ENCODE measurements at regions not wholly inside any gene's neighbourhood (a gene's known extent, or its start where the extent isn't known, plus 50 kb on each side); places are given as distances from the start of the nearest gene placed in this dataset.

GRCh38 chr5:7207979-7208378 lies 188.0 kb upstream of the ADCY2 start:
- Histone ChIP-seq H3K27me3 (ENCODE audit: control insufficient read depth, insufficient read depth, low read length) (no peaks in the 10 kb centered on the region), H3K4me3 (ENCODE audit: low read length) (no peak overlapping the region), H3K9ac (ENCODE audit: low read length) (no peak overlapping the region), H3K4me1 (ENCODE audit: control insufficient read depth, low read depth, low read length) (no peaks in the 10 kb centered on the region), H3K36me3 (ENCODE audit: control insufficient read depth, low read depth, low read length) (no peaks in the 10 kb centered on the region), H3K27ac (ENCODE audit: low read length) (no peak overlapping the region), H3K9me3 (ENCODE audit: control insufficient read depth, low read depth, low read length) (no peaks in the 10 kb centered on the region)

- Histone ChIP-seq H3K27ac (ENCODE audit: low read length) (no peak overlapping the region), H3K4me3 (ENCODE audit: low read length) (no peak overlapping the region), H3K9ac (ENCODE audit: low read length) (no peak overlapping the region), H3K9me3 (ENCODE audit: control insufficient read depth, low read depth, low read length) (no peaks in the 10 kb centered on the region), H3K36me3 (ENCODE audit: control insufficient read depth, low read depth, low read length) (no peaks in the 10 kb centered on the region), H3K4me1 (ENCODE audit: control insufficient read depth, low read depth, low read length) (no peaks in the 10 kb centered on the region), H3K27me3 (ENCODE audit: control insufficient read depth, insufficient read depth, low read length) (no peaks in the 10 kb centered on the region)
These were observed 187.0 kb upstream of the ADCY2 start for GRCh38 chr5:7208938-7209337.

GRCh38 chr5:7209658-7210057 lies 186.3 kb upstream of the ADCY2 start:
- H3K9ac ChIP-seq (ENCODE audit: low read length): no peak overlapping the region
- no peaks in the 10 kb centered on the region for H3K9me3 ChIP-seq (ENCODE audit: control insufficient read depth, low read depth, low read length)
- no peaks in the 10 kb centered on the region for H3K36me3 ChIP-seq (ENCODE audit: control insufficient read depth, low read depth, low read length)
- no peaks in the 10 kb centered on the region for H3K27me3 ChIP-seq (ENCODE audit: control insufficient read depth, insufficient read depth, low read length)
- H3K4me1 ChIP-seq (ENCODE audit: control insufficient read depth, low read depth, low read length): no peaks in the 10 kb centered on the region
- no peak overlapping the region for H3K4me3 ChIP-seq (ENCODE audit: low read length)
- no peak overlapping the region for H3K27ac ChIP-seq (ENCODE audit: low read length)

DNA sequence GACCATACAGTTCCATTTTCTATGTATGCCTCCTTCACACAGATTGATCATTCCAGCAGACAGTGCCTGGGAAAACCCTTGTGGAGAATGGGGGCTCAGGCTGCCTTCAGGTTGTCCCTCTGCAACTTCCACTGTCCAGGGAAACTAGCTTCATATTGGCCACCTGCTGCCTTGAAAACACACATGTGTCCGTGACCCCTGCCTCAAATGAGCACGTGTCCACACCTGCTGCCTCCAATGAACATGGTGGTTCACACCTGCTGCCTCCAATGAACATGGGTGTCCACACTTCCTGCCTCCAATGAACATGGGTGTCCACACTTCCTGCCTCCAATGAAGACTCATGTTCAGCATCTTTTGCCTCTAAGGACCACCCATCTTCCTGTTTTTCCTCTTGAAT lies 185.4 kb upstream of the ADCY2 start:
- Histone ChIP-seq H3K4me1 (ENCODE audit: control insufficient read depth, low read depth, low read length) (no peaks in the 10 kb centered on the region), H3K27me3 (ENCODE audit: control insufficient read depth, insufficient read depth, low read length) (no peaks in the 10 kb centered on the region), H3K9me3 (ENCODE audit: control insufficient read depth, low read depth, low read length) (no peaks in the 10 kb centered on the region), H3K4me3 (ENCODE audit: low read length) (no peak overlapping the region), H3K27ac (ENCODE audit: low read length) (no peak overlapping the region), H3K9ac (ENCODE audit: low read length) (no peak overlapping the region), H3K36me3 (ENCODE audit: control insufficient read depth, low read depth, low read length) (no peaks in the 10 kb centered on the region)

GRCh38 chr5:7213525-7213924 lies 182.4 kb upstream of the ADCY2 start:
- no peak overlapping the region for H3K9ac ChIP-seq (ENCODE audit: low read length)
- H3K27ac ChIP-seq (ENCODE audit: low read length): no peak overlapping the region
- H3K27me3 ChIP-seq (ENCODE audit: control insufficient read depth, insufficient read depth, low read length): no peaks in the 10 kb centered on the region
- H3K9me3 ChIP-seq (ENCODE audit: control insufficient read depth, low read depth, low read length): no peaks in the 10 kb centered on the region
- H3K4me3 ChIP-seq (ENCODE audit: low read length): no peak overlapping the region
- H3K36me3 ChIP-seq (ENCODE audit: control insufficient read depth, low read depth, low read length): no peaks in the 10 kb centered on the region
- no peaks in the 10 kb centered on the region for H3K4me1 ChIP-seq (ENCODE audit: control insufficient read depth, low read depth, low read length)

DNA sequence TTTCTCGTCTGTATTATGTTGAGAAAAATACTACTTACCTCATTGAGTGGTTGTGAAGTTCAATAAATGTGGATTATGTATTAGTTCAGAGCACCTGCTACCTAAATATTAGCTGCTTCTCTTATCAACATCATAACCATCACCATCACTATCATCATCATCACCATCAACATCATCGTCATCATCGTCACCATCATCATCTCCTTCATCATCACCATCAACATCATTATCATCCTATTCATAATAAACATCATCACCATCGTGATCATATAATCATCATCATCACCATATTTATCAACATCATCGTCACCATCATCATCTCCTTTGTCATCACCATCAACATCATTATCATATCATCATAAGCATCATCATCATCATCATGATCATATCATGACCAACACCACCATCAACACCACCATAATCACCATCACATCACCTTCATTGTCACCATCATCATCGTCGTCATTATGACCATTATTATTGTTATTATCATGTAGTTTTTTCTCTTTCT lies 181.0 kb upstream of the ADCY2 start:
- H3K9ac ChIP-seq (ENCODE audit: low read length): no peak overlapping the region
- no peak overlapping the region for H3K27ac ChIP-seq (ENCODE audit: low read length)
- no peaks in the 10 kb centered on the region for H3K27me3 ChIP-seq (ENCODE audit: control insufficient read depth, insufficient read depth, low read length)
- H3K36me3 ChIP-seq (ENCODE audit: control insufficient read depth, low read depth, low read length): no peaks in the 10 kb centered on the region
- H3K4me1 ChIP-seq (ENCODE audit: control insufficient read depth, low read depth, low read length): no peaks in the 10 kb centered on the region
- H3K9me3 ChIP-seq (ENCODE audit: control insufficient read depth, low read depth, low read length): no peaks in the 10 kb centered on the region
- no peak overlapping the region for H3K4me3 ChIP-seq (ENCODE audit: low read length)

DNA sequence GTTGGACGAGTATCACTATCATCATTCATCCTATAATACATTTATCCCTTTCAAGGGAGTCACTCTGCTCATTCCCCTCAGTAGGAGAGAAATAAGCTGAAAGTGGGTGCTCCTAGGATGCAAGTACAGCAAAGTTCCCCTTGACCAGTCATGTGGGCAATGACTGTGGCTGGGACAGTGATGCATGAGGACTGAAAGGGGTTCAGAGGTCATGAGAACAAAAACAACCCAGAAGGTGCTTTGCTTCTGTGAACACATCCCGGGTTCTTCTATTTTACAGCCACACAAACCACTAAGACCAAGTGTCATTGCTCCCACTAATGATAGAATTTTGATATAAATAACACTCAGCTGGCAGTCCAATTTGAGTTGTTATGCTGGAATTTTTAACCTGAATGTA lies 177.8 kb upstream of the ADCY2 start:
- no peaks in the 10 kb centered on the region for H3K27me3 ChIP-seq (ENCODE audit: control insufficient read depth, insufficient read depth, low read length)
- no peaks in the 10 kb centered on the region for H3K9me3 ChIP-seq (ENCODE audit: control insufficient read depth, low read depth, low read length)
- H3K4me3 ChIP-seq (ENCODE audit: low read length): no peak overlapping the region
- no peaks in the 10 kb centered on the region for H3K4me1 ChIP-seq (ENCODE audit: control insufficient read depth, low read depth, low read length)
- no peaks in the 10 kb centered on the region for H3K36me3 ChIP-seq (ENCODE audit: control insufficient read depth, low read depth, low read length)
- no peak overlapping the region for H3K9ac ChIP-seq (ENCODE audit: low read length)
- no peak overlapping the region for H3K27ac ChIP-seq (ENCODE audit: low read length)

DNA sequence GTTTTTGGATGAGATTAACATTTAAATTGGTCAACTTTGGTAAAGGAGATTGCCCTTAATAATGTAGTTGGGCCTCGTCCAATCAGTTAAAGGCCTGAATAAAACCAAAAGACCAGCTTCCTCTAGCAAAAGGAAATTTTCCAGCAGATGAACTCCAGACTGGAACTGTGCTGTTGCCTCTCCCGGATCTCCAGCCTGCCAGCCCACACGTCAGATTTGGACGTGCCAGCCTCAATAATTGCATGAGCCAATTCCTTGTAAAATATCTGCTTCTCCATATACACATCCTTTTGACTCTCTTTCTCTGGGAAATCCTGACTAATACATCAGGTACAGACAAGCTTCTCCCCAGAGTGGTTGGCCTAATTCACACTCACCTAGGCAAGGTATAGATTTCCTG lies 175.8 kb upstream of the ADCY2 start:
- H3K9me3 ChIP-seq (ENCODE audit: control insufficient read depth, low read depth, low read length): no peaks in the 10 kb centered on the region
- H3K4me1 ChIP-seq (ENCODE audit: control insufficient read depth, low read depth, low read length): no peaks in the 10 kb centered on the region
- no peak overlapping the region for H3K9ac ChIP-seq (ENCODE audit: low read length)
- no peak overlapping the region for H3K27ac ChIP-seq (ENCODE audit: low read length)
- H3K36me3 ChIP-seq (ENCODE audit: control insufficient read depth, low read depth, low read length): no peaks in the 10 kb centered on the region
- no peak overlapping the region for H3K4me3 ChIP-seq (ENCODE audit: low read length)
- H3K27me3 ChIP-seq (ENCODE audit: control insufficient read depth, insufficient read depth, low read length): no peaks in the 10 kb centered on the region

DNA sequence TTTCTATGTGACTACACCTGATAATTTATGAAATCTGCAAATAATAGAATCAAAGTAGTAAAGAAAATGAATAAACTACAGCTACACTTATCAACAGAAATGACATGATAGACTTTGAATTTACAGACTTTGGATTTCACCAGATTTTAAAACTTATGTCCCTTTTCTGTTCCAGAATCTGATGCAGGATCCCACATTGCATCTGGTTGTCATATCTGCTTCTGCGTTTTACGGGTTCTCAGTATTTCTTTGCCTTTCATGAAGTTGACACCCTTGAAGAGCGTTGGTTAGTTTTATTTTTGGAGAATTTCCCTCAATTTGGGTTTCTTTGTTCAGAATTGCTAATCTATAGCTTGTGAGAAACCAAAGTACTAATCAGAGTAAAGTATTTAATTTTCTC lies 174.9 kb upstream of the ADCY2 start:
- Histone ChIP-seq H3K27ac (ENCODE audit: low read length) (no peak overlapping the region), H3K36me3 (ENCODE audit: control insufficient read depth, low read depth, low read length) (no peaks in the 10 kb centered on the region), H3K9me3 (ENCODE audit: control insufficient read depth, low read depth, low read length) (no peaks in the 10 kb centered on the region), H3K4me3 (ENCODE audit: low read length) (no peak overlapping the region), H3K9ac (ENCODE audit: low read length) (no peak overlapping the region), H3K4me1 (ENCODE audit: control insufficient read depth, low read depth, low read length) (no peaks in the 10 kb centered on the region), H3K27me3 (ENCODE audit: control insufficient read depth, insufficient read depth, low read length) (no peaks in the 10 kb centered on the region)

DNA sequence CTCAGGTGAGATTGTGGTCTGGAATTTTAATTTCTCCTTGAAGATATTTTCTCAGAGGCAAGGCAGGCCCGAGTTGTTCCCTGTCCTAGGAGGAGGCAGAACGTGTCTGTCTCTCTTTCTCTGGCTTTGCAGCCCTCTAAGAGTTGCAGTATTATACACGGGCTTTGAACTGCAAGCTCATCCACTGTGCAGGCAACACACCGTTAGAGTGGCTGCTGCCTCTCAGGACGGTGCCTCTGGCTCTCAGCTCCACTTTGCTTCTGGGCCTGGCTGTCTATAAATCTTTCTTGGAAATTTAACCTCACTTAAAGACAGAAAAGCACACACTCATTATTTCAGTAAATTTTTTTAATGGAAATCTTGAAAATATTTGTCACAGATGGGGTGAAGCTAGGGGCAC lies 170.1 kb upstream of the ADCY2 start:
- H3K9me3 ChIP-seq (ENCODE audit: control insufficient read depth, low read depth, low read length): no peaks in the 10 kb centered on the region
- H3K9ac ChIP-seq (ENCODE audit: low read length): no peak overlapping the region
- H3K4me3 ChIP-seq (ENCODE audit: low read length): no peak overlapping the region
- H3K27ac ChIP-seq (ENCODE audit: low read length): no peak overlapping the region
- H3K36me3 ChIP-seq (ENCODE audit: control insufficient read depth, low read depth, low read length): no peaks in the 10 kb centered on the region
- no peaks in the 10 kb centered on the region for H3K4me1 ChIP-seq (ENCODE audit: control insufficient read depth, low read depth, low read length)
- no peaks in the 10 kb centered on the region for H3K27me3 ChIP-seq (ENCODE audit: control insufficient read depth, insufficient read depth, low read length)

DNA sequence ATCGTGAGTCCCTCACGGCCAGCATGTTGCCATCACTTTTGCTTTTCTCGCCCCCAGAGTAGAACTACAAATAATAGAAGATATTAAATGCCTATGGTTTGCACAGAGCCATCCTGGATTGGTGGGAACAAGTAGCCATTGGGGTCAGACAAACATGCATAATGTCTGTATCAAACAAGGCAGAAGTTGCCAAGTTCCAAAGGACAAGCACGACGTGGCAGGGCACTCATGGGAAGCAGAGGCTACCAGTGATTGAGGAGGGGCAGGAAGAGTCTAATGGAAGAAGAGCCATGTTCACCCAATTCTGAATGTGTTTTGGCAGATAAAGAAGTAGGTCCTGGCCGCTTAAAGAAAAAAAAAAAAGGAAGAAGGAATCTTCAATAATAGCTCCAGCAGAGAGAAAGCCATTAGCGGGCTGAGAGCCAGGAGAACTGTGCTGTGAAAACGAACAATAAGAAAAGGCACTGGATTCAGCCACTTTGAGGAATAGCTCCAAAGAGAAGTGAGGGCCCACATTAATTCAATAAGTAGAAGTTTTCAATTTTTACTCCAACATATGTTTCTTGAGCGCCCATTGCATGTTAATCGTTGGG lies 153.7 kb upstream of the ADCY2 start:
- Histone ChIP-seq H3K9me3 (ENCODE audit: control insufficient read depth, low read depth, low read length) (no peaks in the 10 kb centered on the region), H3K4me3 (ENCODE audit: low read length) (no peak overlapping the region), H3K4me1 (ENCODE audit: control insufficient read depth, low read depth, low read length) (no peaks in the 10 kb centered on the region), H3K27ac (ENCODE audit: low read length) (no peak overlapping the region), H3K36me3 (ENCODE audit: control insufficient read depth, low read depth, low read length) (no peaks in the 10 kb centered on the region), H3K27me3 (ENCODE audit: control insufficient read depth, insufficient read depth, low read length) (no peaks in the 10 kb centered on the region), H3K9ac (ENCODE audit: low read length) (no peak overlapping the region)

- no peaks in the 10 kb centered on the region for H3K36me3 ChIP-seq (ENCODE audit: control insufficient read depth, low read depth, low read length)
- H3K9ac ChIP-seq (ENCODE audit: low read length): no peak overlapping the region
- no peaks in the 10 kb centered on the region for H3K9me3 ChIP-seq (ENCODE audit: control insufficient read depth, low read depth, low read length)
- no peak overlapping the region for H3K4me3 ChIP-seq (ENCODE audit: low read length)
- no peaks in the 10 kb centered on the region for H3K27me3 ChIP-seq (ENCODE audit: control insufficient read depth, insufficient read depth, low read length)
- H3K27ac ChIP-seq (ENCODE audit: low read length): no peak overlapping the region
- H3K4me1 ChIP-seq (ENCODE audit: control insufficient read depth, low read depth, low read length): no peaks in the 10 kb centered on the region
These were observed 151.7 kb upstream of the ADCY2 start for GRCh38 chr5:7244208-7244607.

Measured in iPS-18a (cell line).